Left renal pelvis (tissue), 4 donors: ENCODE measurements at regions not wholly inside any gene's neighbourhood (a gene's known extent, or its start where the extent isn't known, plus 50 kb on each side); places are given as distances from the start of the nearest gene placed in this dataset.

Experiments used
- DNase-seq, 4 donors: peaks; one replicate each; pipeline ENCODE4 v3.0.0-alpha.2; 2013; ENCODE audit warnings: low read depth in 4 of 4, low spot score in 3 of 4

GRCh38 chr1:244106837-244107493 lies 55.9 kb downstream of the ZBTB18 start:
- DNase-seq: no peak

- no peak for DNase-seq
These were observed 59.9 kb downstream of the ZBTB18 start for GRCh38 chr1:244111027-244111426.

- DNase-seq: no peak
These were observed 61.0 kb downstream of the ZBTB18 start for GRCh38 chr1:244112041-244112440.

GRCh38 chr1:244112636-244113035 lies 61.6 kb downstream of the ZBTB18 start:
- no peak for DNase-seq

GRCh38 chr1:244113532-244114320 lies 62.6 kb downstream of the ZBTB18 start:
- DNase-seq: no peak

GRCh38 chr1:244114892-244115291 lies 63.8 kb downstream of the ZBTB18 start:
- DNase-seq: no peak

- DNase-seq: no peak
These were observed 65.9 kb downstream of the ZBTB18 start for GRCh38 chr1:244116946-244117345.

- DNase-seq: peak in 2 of 4 donors; percentile 40 to 49
These were observed 67.2 kb downstream of the ZBTB18 start for GRCh38 chr1:244118109-244118761.

- DNase-seq: no peak
These were observed 77.7 kb downstream of the ZBTB18 start for GRCh38 chr1:244128591-244129383.

- no peak for DNase-seq
These were observed 86.2 kb downstream of the ZBTB18 start for GRCh38 chr1:244137276-244137675.

GRCh38 chr1:244137725-244138124 lies 86.6 kb downstream of the ZBTB18 start:
- DNase-seq: no peak

GRCh38 chr1:244138399-244138798 lies 87.3 kb downstream of the ZBTB18 start:
- no peak for DNase-seq

- DNase-seq: no peak
These were observed 88.6 kb downstream of the ZBTB18 start for GRCh38 chr1:244139655-244140054.

- no peak for DNase-seq
These were observed 89.3 kb downstream of the ZBTB18 start for GRCh38 chr1:244140420-244140819.

GRCh38 chr1:244144053-244144452 lies 93.0 kb downstream of the ZBTB18 start:
- DNase-seq: no peak

- DNase-seq: no peak
These were observed 99.0 kb downstream of the ZBTB18 start for GRCh38 chr1:244150071-244150470.

- DNase-seq: no peak
These were observed 99.6 kb downstream of the ZBTB18 start for GRCh38 chr1:244150665-244151064.

GRCh38 chr1:244151537-244151936 lies 100.5 kb downstream of the ZBTB18 start:
- no peak for DNase-seq

GRCh38 chr1:244154508-244154871 lies 103.4 kb downstream of the ZBTB18 start:
- no peak for DNase-seq

- no peak for DNase-seq
These were observed 103.9 kb downstream of the ZBTB18 start for GRCh38 chr1:244154872-244155531.
